ENCODE measurements at regions not wholly inside any gene's neighbourhood (a gene's known extent, or its start where the extent isn't known, plus 50 kb on each side); places are given as distances from the start of the nearest gene placed in this dataset.
"Not testable (repeated sequence)": the region's sequence is repeated elsewhere in the genome, so short reads cannot be mapped to it uniquely, and the experiment has no call there.

DNA sequence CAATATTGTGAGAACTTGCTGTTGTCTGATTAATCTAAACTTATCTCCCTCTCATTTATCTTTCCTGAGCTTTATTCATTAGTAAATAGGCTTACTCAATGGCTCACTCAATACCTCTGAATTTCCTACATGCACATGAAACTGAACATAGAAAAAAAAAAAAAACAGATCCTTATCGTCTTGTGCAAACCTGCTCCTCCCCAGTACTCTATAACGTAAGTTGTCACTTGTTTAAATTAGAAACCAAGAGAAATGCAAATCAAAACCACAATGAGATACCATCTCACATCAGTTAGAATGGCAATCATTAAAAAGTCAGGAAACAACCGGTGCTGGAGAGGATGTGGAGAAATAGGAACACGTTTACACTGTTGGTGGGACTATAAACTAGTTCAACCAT, 96.1 kb downstream of the SLC25A46 start:
- TF ChIP-seq, protein P1, sequence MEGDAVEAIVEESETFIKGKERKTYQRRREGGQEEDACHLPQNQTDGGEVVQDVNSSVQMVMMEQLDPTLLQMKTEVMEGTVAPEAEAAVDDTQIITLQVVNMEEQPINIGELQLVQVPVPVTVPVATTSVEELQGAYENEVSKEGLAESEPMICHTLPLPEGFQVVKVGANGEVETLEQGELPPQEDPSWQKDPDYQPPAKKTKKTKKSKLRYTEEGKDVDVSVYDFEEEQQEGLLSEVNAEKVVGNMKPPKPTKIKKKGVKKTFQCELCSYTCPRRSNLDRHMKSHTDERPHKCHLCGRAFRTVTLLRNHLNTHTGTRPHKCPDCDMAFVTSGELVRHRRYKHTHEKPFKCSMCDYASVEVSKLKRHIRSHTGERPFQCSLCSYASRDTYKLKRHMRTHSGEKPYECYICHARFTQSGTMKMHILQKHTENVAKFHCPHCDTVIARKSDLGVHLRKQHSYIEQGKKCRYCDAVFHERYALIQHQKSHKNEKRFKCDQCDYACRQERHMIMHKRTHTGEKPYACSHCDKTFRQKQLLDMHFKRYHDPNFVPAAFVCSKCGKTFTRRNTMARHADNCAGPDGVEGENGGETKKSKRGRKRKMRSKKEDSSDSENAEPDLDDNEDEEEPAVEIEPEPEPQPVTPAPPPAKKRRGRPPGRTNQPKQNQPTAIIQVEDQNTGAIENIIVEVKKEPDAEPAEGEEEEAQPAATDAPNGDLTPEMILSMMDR (IDR thresholded peaks at IDR 0.05; ENCODE audit: low read depth, low read length, poor library complexity, severe bottlenecking) = not testable (repeated sequence)
- not testable (repeated sequence) for TF ChIP-seq EZH2phosphoT487 (IDR thresholded peaks at IDR 0.05; ENCODE audit: borderline replicate concordance, low read length)
